Activated CD4-positive, alpha-beta T cell treated with anti-CD3 and anti-CD28 coated beads, Interleukin-2, amount 10 ng/mL, durations not matched to agents 7 days and 5 days (primary cell): ENCODE measurements at regions not wholly inside any gene's neighbourhood (a gene's known extent, or its start where the extent isn't known, plus 50 kb on each side); places are given as distances from the start of the nearest gene placed in this dataset.

Experiments used
- CTCF ChIA-PET: fragments of 350-600 bp; sonication (Branson Sonifier 250); formaldehyde crosslinking; loops from one replicate; lab custom pipeline; 2021; ENCODE audit warnings: antibody characterized with exemption; lab: Charles Lee
- POLR2A ChIA-PET: fragments of 350-600 bp; sonication (Branson Sonifier 250); formaldehyde crosslinking; loops from one replicate; lab custom pipeline; 2021; ENCODE audit warnings: antibody characterized with exemption; lab: Charles Lee
- DNase-seq: peaks from one replicate; pipeline ENCODE4 v3.0.0-alpha.2; 2020
- H3K27ac Mint-ChIP-seq: one replicate; pipeline ENCODE4 v1.8.0; 2021; ENCODE audit warnings: mild to moderate bottlenecking, moderate library complexity, mixed read lengths
- H3K27me3 Mint-ChIP-seq: one replicate; pipeline ENCODE4 v1.8.0; 2021; ENCODE audit warnings: mixed read lengths
- H3K36me3 Mint-ChIP-seq: one replicate; pipeline ENCODE4 v1.8.0; 2021; ENCODE audit warnings: low read depth, mixed read lengths
- H3K4me1 Mint-ChIP-seq: one replicate; pipeline ENCODE4 v1.8.0; 2021; ENCODE audit warnings: mixed read lengths
- H3K4me3 Mint-ChIP-seq: one replicate; pipeline ENCODE4 v1.8.0; 2021; ENCODE audit warnings: mild to moderate bottlenecking, moderate library complexity, mixed read lengths
- H3K9me3 Mint-ChIP-seq: one replicate; pipeline ENCODE4 v1.8.0; 2021; ENCODE audit warnings: mixed read lengths

GRCh38 chr1:101166583-101167120 lies 70.2 kb upstream of the S1PR1 start:
- Mint-ChIP-seq H3K36me3 (peaks cover 7% of the 10 kb centered on the region), H3K4me3 (no peak overlapping the region), H3K9me3 (peaks cover 6% of the 10 kb centered on the region), H3K27me3 (no peaks in the 10 kb centered on the region), H3K4me1 (peaks cover 20% of the 10 kb centered on the region), H3K27ac (no peak overlapping the region)
- ChIA-PET CTCF (interaction anchor here (2.6 kb wide), 1 partner anchor 9 kb away, joined by 7 read pairs; no protein-coding TSS in a partner anchor), POLR2A (no interaction called here)
- DNase-seq: no peak

GRCh38 chr1:101165954-101166353 lies 70.9 kb upstream of the S1PR1 start:
- no peak overlapping the region for H3K27ac Mint-ChIP-seq
- no peak overlapping the region for H3K4me3 Mint-ChIP-seq
- no peak for DNase-seq
- peaks cover 6% of the 10 kb centered on the region for H3K9me3 Mint-ChIP-seq
- H3K27me3 Mint-ChIP-seq: no peaks in the 10 kb centered on the region
- ChIA-PET CTCF (interaction anchor here (1.5 to 2.6 kb wide), 2 partner anchors 9 to 72 kb away, joined by 3 to 7 read pairs; no protein-coding TSS in a partner anchor), POLR2A (no interaction called here)
- peaks cover 20% of the 10 kb centered on the region for H3K4me1 Mint-ChIP-seq
- peaks cover 11% of the 10 kb centered on the region for H3K36me3 Mint-ChIP-seq

DNA sequence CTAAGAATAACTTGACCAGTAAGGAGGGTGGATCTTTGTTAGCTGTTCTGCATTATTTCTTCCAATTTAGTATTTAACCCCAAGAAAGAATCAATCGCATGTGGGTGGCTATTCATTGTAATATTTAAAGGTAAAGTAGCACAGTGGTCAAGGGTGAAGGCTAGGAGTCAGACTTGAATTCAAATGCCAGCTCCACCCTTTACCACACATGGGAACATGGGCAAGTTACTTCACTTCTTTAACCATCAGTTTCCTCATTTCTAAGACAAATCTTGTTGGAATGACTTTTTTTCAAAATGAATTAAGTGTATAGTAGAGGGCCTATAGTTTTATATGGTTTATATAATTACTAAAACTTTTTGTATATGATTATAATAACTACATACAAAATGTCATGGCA lies 71.3 kb upstream of the S1PR1 start:
- CTCF ChIA-PET: interaction anchor here (0.6 to 2.6 kb wide), 5 partner anchors 10 to 90 kb away, joined by 3 to 7 read pairs (median 3); no protein-coding TSS in a partner anchor
- peaks cover 20% of the 10 kb centered on the region for H3K4me1 Mint-ChIP-seq
- no peak overlapping the region for H3K4me3 Mint-ChIP-seq
- H3K27me3 Mint-ChIP-seq: no peaks in the 10 kb centered on the region
- no peak overlapping the region for H3K27ac Mint-ChIP-seq
- peaks cover 8% of the 10 kb centered on the region for H3K9me3 Mint-ChIP-seq
- DNase-seq: no peak
- H3K36me3 Mint-ChIP-seq: peaks cover 11% of the 10 kb centered on the region
- POLR2A ChIA-PET: interaction anchor here (0.6 kb wide), 1 partner anchor 229 kb away, joined by 3 read pairs; no protein-coding TSS in a partner anchor

GRCh38 chr1:101164776-101165175 lies 72.0 kb upstream of the S1PR1 start:
- Mint-ChIP-seq H3K27me3 (no peaks in the 10 kb centered on the region), H3K27ac (no peak overlapping the region), H3K4me3 (no peak overlapping the region), H3K4me1 (peaks cover 20% of the 10 kb centered on the region), H3K36me3 (peaks cover 11% of the 10 kb centered on the region), H3K9me3 (peaks cover 9% of the 10 kb centered on the region)
- POLR2A ChIA-PET: interaction anchor here (0.6 kb wide), 1 partner anchor 230 kb away, joined by 3 read pairs; no protein-coding TSS in a partner anchor
- CTCF ChIA-PET: interaction anchor here (0.6 to 2.6 kb wide), 8 partner anchors 10 to 189 kb away, joined by 3 to 7 read pairs (median 3); no protein-coding TSS in a partner anchor
- DNase-seq: no peak

DNA sequence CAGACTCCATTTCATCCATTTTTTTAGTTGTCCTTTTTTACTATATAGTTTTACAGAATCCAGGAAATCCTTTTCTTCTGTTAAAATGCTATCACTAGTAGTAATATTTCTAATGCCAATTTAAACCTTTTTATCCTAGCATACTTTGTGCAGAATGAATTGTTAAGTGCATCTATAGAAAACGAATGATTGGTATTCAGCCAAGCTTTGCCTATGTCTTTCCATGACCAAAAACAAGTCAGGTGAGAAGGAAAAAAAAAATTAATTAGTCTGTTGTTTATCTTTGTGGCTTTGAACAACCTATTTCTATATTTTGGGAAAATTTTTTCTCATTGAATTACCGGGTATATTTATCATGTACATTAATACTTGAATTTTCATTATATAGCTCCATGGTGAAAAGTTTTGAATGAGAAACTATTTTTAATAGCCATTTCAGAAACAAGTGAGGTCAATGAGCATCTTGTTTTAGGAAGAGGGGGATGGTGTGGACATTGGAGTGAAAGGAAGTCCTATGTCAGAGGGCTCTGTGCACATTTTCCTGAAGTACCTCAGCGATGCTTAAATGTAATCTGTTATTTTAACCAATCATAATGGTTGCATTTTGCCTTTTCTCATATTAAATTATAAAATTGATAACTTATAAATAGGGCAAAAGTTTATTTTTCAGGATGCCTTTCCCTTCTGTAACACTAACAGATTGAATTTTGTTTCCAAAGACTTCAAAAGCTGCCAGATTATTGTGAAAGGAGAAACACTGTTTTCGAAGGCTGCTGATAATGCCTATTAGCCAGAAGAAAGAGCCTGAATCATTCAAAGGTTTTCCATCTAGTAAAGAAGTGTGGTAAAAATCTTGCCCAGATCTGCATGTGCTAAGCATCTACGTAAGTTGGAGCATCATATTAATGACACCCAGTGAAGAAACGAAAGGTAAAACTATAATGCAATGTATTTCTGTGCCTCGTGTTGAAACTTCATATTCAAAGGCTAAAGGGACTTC lies 73.8 kb upstream of the S1PR1 start:
- Mint-ChIP-seq H3K27ac (no peak overlapping the region), H3K36me3 (peaks cover 11% of the 10 kb centered on the region), H3K9me3 (peaks cover 16% of the 10 kb centered on the region), H3K4me1 (peaks cover 18% of the 10 kb centered on the region), H3K4me3 (no peak overlapping the region), H3K27me3 (no peaks in the 10 kb centered on the region)
- CTCF ChIA-PET: interaction anchor here (0.7 to 1.4 kb wide), 2 partner anchors 73 to 204 kb away, joined by 3 to 4 read pairs; partner anchors contain the start of gene S1PR1
- DNase-seq: no peak
- POLR2A ChIA-PET: no interaction called here

DNA sequence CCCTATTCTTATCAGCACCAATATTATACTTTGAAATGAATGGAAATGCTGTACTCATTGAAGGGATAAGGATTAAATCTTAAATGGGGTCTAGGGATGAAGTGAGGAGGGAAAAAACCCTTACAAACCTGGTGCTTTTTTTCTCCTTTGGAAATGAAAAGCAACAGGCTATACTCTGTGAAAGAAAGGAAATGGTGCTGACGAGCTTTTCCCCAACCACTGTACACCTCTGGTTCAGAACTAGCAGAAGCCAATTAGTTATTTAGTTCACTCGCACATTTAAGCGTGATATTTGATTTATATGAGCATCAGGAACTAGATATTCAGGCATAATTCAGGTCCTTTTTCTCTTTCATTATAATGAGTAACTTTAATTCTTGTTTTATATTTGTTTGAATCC lies 74.5 kb upstream of the S1PR1 start:
- Mint-ChIP-seq H3K27me3 (no peaks in the 10 kb centered on the region), H3K4me1 (peaks cover 13% of the 10 kb centered on the region), H3K36me3 (peaks cover 6% of the 10 kb centered on the region), H3K4me3 (no peak overlapping the region), H3K27ac (no peak overlapping the region), H3K9me3 (peaks cover 16% of the 10 kb centered on the region)
- ChIA-PET POLR2A (no interaction called here), CTCF (interaction anchor here (1.4 kb wide), 1 partner anchor 74 kb away, joined by 4 read pairs; the partner anchor contains the start of gene S1PR1)
- DNase-seq: no peak

- no peak for DNase-seq
- Mint-ChIP-seq H3K4me3 (no peak overlapping the region), H3K27me3 (no peaks in the 10 kb centered on the region), H3K36me3 (peaks cover 4% of the 10 kb centered on the region), H3K9me3 (peaks cover 14% of the 10 kb centered on the region), H3K27ac (no peak overlapping the region), H3K4me1 (peaks cover 9% of the 10 kb centered on the region)
- ChIA-PET POLR2A (no interaction called here), CTCF (interaction anchor here (1.6 kb wide), 1 partner anchor 77 kb away, joined by 4 read pairs; no protein-coding TSS in a partner anchor)
Measured at GRCh38 chr1:101161619-101162018, 75.2 kb upstream of the S1PR1 start.

GRCh38 chr1:101158424-101158823 lies 78.4 kb upstream of the S1PR1 start:
- peaks cover 5% of the 10 kb centered on the region for H3K4me1 Mint-ChIP-seq
- H3K9me3 Mint-ChIP-seq: peaks cover 14% of the 10 kb centered on the region
- no peak overlapping the region for H3K27ac Mint-ChIP-seq
- DNase-seq: no peak
- ChIA-PET POLR2A (no interaction called here), CTCF (interaction anchor here (0.6 kb wide), 1 partner anchor 85 kb away, joined by 3 read pairs; no protein-coding TSS in a partner anchor)
- no peaks in the 10 kb centered on the region for H3K27me3 Mint-ChIP-seq
- peaks cover 6% of the 10 kb centered on the region for H3K36me3 Mint-ChIP-seq
- no peak overlapping the region for H3K4me3 Mint-ChIP-seq

- H3K27ac Mint-ChIP-seq: no peak overlapping the region
- ChIA-PET POLR2A (interaction anchor here (0.6 kb wide), 1 partner anchor 82 kb away, joined by 4 read pairs; no protein-coding TSS in a partner anchor), CTCF (interaction anchor here (0.8 kb wide), 1 partner anchor 16 kb away, joined by 3 read pairs; no protein-coding TSS in a partner anchor)
- H3K27me3 Mint-ChIP-seq: no peaks in the 10 kb centered on the region
- peaks cover 17% of the 10 kb centered on the region for H3K4me1 Mint-ChIP-seq
- no peak for DNase-seq
- H3K36me3 Mint-ChIP-seq: peaks cover 2% of the 10 kb centered on the region
- H3K4me3 Mint-ChIP-seq: no peak overlapping the region
- peaks cover 9% of the 10 kb centered on the region for H3K9me3 Mint-ChIP-seq
Measured at GRCh38 chr1:101154547-101154946, 82.3 kb upstream of the S1PR1 start.

GRCh38 chr1:101153692-101154091 lies 83.1 kb upstream of the S1PR1 start:
- no peak for DNase-seq
- peaks cover 25% of the 10 kb centered on the region for H3K4me1 Mint-ChIP-seq
- CTCF ChIA-PET: no interaction called here
- H3K36me3 Mint-ChIP-seq: peaks cover 2% of the 10 kb centered on the region
- no peak overlapping the region for H3K4me3 Mint-ChIP-seq
- H3K27ac Mint-ChIP-seq: no peak overlapping the region
- POLR2A ChIA-PET: no interaction called here
- H3K9me3 Mint-ChIP-seq: peaks cover 8% of the 10 kb centered on the region
- no peaks in the 10 kb centered on the region for H3K27me3 Mint-ChIP-seq

DNA sequence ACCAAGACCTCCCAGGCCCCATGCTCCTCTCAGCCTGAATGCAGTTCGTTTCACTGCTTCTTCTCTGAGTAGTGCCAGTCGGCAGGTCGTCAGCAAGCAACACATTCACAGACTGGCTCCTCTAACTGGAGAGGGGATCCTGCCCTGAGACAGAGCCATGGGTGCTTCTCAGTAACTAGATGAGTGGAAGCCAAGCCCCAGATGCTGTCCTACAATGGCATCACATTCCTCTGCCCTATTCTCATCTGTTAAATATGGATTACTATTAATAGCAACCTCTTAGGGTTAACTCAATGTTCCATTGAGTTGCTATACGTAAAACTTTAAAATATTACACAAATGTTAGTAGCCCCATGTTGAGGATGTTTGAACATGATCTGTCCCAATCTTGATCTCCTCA lies 84.2 kb upstream of the S1PR1 start:
- no peak overlapping the region for H3K27ac Mint-ChIP-seq
- DNase-seq: no peak
- peaks cover 3% of the 10 kb centered on the region for H3K9me3 Mint-ChIP-seq
- ChIA-PET POLR2A (no interaction called here), CTCF (no interaction called here)
- H3K36me3 Mint-ChIP-seq: peaks cover 2% of the 10 kb centered on the region
- H3K4me1 Mint-ChIP-seq: peaks cover 24% of the 10 kb centered on the region
- no peak overlapping the region for H3K4me3 Mint-ChIP-seq
- no peaks in the 10 kb centered on the region for H3K27me3 Mint-ChIP-seq

DNA sequence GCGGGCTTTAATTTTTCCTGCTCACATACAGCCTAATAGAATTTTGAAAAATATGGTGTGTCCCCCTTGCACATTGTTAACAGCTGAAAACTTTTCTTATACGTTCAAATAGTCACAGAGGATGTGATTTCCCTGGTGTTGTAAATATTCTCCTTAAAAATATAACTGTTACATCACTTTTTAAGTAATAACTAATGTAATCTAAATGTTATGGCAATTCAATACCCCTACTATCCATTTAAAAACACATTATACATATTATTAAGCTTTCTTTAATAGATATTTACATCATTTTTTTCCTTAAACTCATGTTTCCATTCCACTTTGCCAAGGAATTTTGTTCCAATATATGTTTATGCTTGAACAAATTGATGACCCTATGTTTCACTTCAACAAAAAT lies 85.5 kb upstream of the S1PR1 start:
- ChIA-PET POLR2A (interaction anchor here (0.6 kb wide), 1 partner anchor 26 kb away, joined by 8 read pairs; no protein-coding TSS in a partner anchor), CTCF (interaction anchor here (1.1 kb wide), 1 partner anchor 28 kb away, joined by 3 read pairs; no protein-coding TSS in a partner anchor)
- Mint-ChIP-seq H3K27ac (no peak overlapping the region), H3K36me3 (peaks cover 4% of the 10 kb centered on the region), H3K27me3 (no peaks in the 10 kb centered on the region), H3K4me3 (no peak overlapping the region), H3K9me3 (peaks cover 9% of the 10 kb centered on the region), H3K4me1 (peaks cover 24% of the 10 kb centered on the region)
- DNase-seq: no peak
